GM12865 (cell line): ENCODE measurements at regions not wholly inside any gene's neighbourhood (a gene's known extent, or its start where the extent isn't known, plus 50 kb on each side); places are given as distances from the start of the nearest gene placed in this dataset.
"Not testable (repeated sequence)": the region's sequence is repeated elsewhere in the genome, so short reads cannot be mapped to it uniquely, and the experiment has no call there.

Experiments used
- DNase-seq: peaks from one replicate; pipeline ENCODE4 v3.0.0; 2010; ENCODE audit warnings: low read depth
- H3K4me3 ChIP-seq: 2 replicates; pipeline ENCODE4 v1.5.1; 2011; ENCODE audit warnings: mild to moderate bottlenecking, low read depth, low read length, control low read depth
- TF ChIP-seq, protein P1 (sequence below): IDR thresholded peaks from 2 replicates; pipeline ENCODE4 v1.5.1; 2011; ENCODE audit warnings: low read length, control low read depth, low read depth, inconsistent platforms; ENCODE audit not compliant: insufficient read depth; ENCODE audit errors: missing control alignments

GRCh38 chr3:182148360-182148759, 436.6 kb downstream of the SOX2 start:
- TF ChIP-seq, protein P1, sequence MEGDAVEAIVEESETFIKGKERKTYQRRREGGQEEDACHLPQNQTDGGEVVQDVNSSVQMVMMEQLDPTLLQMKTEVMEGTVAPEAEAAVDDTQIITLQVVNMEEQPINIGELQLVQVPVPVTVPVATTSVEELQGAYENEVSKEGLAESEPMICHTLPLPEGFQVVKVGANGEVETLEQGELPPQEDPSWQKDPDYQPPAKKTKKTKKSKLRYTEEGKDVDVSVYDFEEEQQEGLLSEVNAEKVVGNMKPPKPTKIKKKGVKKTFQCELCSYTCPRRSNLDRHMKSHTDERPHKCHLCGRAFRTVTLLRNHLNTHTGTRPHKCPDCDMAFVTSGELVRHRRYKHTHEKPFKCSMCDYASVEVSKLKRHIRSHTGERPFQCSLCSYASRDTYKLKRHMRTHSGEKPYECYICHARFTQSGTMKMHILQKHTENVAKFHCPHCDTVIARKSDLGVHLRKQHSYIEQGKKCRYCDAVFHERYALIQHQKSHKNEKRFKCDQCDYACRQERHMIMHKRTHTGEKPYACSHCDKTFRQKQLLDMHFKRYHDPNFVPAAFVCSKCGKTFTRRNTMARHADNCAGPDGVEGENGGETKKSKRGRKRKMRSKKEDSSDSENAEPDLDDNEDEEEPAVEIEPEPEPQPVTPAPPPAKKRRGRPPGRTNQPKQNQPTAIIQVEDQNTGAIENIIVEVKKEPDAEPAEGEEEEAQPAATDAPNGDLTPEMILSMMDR = no peak
- DNase-seq = no peak
- H3K4me3 ChIP-seq = no peak overlapping the region

- H3K4me3 ChIP-seq = no peak overlapping the region
- DNase-seq = no peak
- TF ChIP-seq, protein P1 = no peak
These were observed 437.9 kb downstream of the SOX2 start for GRCh38 chr3:182149594-182149993.

GRCh38 chr3:182156326-182156725, 444.6 kb downstream of the SOX2 start:
- DNase-seq, H3K4me3 ChIP-seq: not testable (repeated sequence)

- TF ChIP-seq, protein P1 = no peak
- no peak for DNase-seq
- no peak overlapping the region for H3K4me3 ChIP-seq
These were observed 453.5 kb downstream of the SOX2 start for GRCh38 chr3:182165234-182165633.

- TF ChIP-seq, protein P1 = no peak
- H3K4me3 ChIP-seq = no peak overlapping the region
- DNase-seq = no peak
These were observed 460.8 kb downstream of the SOX2 start for GRCh38 chr3:182172534-182172933.

DNA sequence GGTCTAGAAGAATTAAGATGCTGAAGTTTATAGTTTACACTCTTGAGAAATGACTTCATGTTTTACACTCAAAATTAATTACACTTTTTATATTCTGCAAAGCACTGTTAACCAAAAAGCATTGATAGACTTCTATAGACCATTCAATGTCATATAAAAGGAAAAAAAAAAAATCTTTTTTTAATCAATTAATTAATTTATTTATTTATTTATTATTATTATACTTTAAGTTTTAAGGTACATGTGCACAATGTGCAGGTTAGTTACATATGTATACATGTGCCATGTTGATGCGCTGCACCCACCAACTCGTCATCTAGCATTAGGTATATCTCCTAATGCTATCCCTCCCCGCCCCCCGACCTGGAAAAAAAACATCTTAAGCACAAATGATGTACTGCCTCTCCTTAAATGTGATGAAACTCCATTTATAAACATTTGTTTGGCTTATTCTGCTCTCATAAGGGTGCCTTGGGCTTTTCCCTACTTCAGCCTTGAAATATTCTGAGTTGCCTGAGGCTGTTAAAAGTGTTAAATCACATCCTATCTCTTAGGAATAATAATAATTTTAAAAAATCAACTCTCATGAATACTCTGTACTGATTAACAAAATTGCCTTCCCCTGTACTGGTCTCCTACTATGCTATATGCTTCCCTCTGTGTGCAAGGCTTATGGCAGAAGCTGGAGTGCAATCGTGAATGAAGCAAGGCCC, 466.9 kb downstream of the SOX2 start:
- no peak overlapping the region for H3K4me3 ChIP-seq
- no peak for DNase-seq
- TF ChIP-seq, protein P1 = no peak

DNA sequence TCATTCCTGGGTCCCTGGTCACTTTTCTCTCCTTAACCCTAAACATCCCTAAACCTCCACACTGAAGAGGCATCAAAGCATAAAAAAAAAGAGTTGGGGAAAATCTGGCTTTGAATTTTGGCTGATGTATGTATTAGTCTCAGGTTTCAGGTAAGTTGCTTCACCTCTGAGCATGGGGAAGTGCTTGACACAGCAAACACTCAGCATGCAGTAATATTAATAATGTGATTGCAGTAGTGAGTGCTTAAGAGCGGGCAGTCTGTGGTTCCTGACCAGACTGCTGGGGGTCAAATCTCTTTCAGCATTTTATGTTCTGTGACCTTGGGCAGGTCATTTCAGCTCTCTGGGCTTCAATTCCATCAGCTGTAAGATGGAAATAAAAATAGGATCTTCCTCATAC, 467.9 kb downstream of the SOX2 start:
- no peak for DNase-seq
- TF ChIP-seq, protein P1 = no peak
- H3K4me3 ChIP-seq = no peak overlapping the region
